ENCODE measurements at regions not wholly inside any gene's neighbourhood (a gene's known extent, or its start where the extent isn't known, plus 50 kb on each side); places are given as distances from the start of the nearest gene placed in this dataset.
"Not testable (repeated sequence)": the region's sequence is repeated elsewhere in the genome, so short reads cannot be mapped to it uniquely, and the experiment has no call there.

DNA sequence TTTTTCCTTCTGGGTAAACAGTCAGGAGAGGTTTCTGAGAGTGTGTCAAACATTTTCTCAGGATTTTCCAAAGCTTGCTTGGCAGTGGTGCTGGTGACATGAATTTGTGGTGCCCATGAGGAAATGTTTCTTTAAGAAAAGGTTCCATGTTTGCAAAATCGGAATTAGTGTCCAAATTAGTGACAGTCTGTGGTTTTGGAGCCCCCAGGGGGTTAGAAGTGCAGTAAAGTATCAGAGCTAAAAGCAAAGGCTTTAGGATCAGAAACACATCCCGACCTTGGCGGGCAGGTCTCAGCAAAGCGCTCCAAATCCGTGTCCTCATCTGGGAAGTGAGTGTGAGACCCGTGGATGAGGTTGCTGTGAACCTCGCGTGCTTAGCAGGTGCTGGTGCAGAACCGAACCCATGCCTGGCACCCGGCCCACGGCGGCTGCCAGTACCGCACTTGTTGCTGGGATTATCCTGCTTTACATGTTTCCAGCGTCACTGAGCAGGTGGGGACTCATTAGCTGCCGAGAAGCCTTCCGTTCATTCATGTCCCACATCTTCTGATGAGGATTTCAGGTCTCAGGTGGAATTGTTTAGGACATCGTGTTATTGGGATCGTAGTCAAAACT lies 70.8 kb upstream of the COL5A1 start:
- Mint-ChIP-seq H3K4me1 (peaks cover 13% of the 10 kb centered on the region), H3K27me3 (peaks cover 1% of the 10 kb centered on the region), H3K27ac (no peak overlapping the region), H3K4me3 (no peak overlapping the region), H3K36me3 (ENCODE audit: low read depth) (no peaks in the 10 kb centered on the region), H3K9me3 (no peaks in the 10 kb centered on the region)
- ChIA-PET CTCF (no interaction called here), POLR2A (no interaction called here)
- no peak for DNase-seq
- intact Hi-C loops (cut with micrococcal nuclease): no loop called here
- TF ChIP-seq CTCF (IDR thresholded peaks at IDR 0.05): no peak
- no peak for ATAC-seq (ENCODE audit: low read depth)

DNA sequence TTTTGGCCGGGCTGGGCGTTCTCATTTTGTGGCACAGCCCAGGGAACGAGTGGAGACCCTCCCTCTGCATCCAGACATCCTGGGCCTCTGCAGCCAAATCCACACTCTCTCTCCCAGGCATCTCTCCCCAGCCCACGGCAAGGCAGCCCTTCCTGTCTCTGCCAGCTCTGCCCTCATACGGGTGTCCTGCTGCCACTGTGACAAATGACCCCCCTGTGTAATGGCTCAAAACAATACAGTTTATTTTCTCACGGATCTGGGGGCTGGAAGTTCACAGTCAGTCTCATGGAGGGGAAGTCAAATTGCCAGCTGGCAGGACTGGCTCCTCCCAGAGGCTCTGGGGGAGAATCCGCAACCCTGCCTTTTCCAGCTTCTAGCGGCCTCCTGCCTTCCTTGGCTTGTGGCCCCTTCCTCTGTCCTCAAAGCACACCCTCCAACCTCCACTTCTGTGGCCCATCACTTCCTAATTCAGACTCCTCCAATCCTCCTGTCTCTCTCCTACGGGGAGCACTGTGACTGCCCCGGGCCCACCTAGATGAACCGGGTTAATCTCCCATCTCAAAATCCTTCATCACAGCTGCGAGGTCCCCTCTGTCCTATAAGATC lies 70.2 kb upstream of the COL5A1 start:
- Mint-ChIP-seq H3K36me3 (ENCODE audit: low read depth) (no peaks in the 10 kb centered on the region), H3K27ac (no peak overlapping the region), H3K4me3 (no peak overlapping the region), H3K9me3 (no peaks in the 10 kb centered on the region), H3K4me1 (peaks cover 13% of the 10 kb centered on the region), H3K27me3 (peaks cover 3% of the 10 kb centered on the region)
- ChIA-PET CTCF (no interaction called here), POLR2A (no interaction called here)
- TF ChIP-seq CTCF (IDR thresholded peaks at IDR 0.05): no peak
- DNase-seq (no peak), ATAC-seq (ENCODE audit: low read depth) (no peak)
- intact Hi-C loops (cut with micrococcal nuclease): no loop called here

DNA sequence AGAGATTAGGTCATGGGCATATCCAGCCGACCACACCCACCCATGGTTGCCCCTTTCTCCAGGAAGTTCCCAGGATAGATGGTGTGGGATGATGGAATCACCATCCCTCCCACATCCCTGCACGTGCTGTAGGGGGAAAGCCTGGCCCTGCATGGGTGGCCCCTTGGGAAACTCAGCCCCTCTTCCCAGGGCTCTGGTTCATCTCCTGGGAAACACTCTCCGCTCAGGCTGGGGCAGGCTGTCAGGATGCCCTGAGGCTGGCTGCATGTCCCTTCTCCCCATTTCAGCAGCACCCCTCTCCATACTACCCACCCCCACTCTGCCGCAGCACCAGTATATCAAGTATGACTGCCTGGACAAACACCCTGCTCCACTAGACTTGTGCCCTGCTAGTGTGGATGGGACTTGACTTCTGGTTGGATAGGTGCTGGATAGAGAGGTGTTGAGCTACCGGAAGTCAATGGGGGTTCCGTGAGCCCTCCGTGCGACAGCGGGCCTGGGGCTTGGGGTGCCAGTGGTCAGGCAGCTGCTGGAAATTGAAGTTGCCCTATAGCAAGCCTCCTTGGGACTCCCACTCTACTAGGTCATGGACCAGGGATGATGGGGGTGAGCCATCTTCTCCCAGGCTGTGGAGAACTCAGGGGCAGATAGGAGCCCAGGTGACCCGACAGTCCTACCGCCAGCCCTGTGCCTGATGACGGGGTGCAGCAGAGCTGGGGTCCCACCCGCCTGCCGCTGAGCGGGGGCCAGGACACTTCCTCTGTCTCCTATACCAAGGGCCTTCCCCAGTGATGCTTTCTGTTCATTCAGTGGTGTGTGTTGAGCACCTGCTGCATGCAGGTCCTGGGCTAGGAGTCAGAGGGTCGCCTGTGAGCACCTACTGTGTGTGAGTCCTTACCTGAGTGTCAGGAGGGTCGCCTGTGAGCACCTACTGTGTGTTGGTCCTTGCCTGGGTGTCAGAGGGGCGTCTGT lies 69.4 kb upstream of the COL5A1 start:
- ATAC-seq (ENCODE audit: low read depth): no peak
- Mint-ChIP-seq H3K27ac (no peak overlapping the region), H3K27me3 (peaks cover 8% of the 10 kb centered on the region), H3K36me3 (ENCODE audit: low read depth) (no peaks in the 10 kb centered on the region), H3K4me3 (no peak overlapping the region), H3K9me3 (no peaks in the 10 kb centered on the region), H3K4me1 (peaks cover 13% of the 10 kb centered on the region)
- ChIA-PET POLR2A (no interaction called here), CTCF (no interaction called here)
- no peak for DNase-seq
- no peak for TF ChIP-seq CTCF (IDR thresholded peaks at IDR 0.05)
- intact Hi-C loops (cut with micrococcal nuclease): no loop called here

DNA sequence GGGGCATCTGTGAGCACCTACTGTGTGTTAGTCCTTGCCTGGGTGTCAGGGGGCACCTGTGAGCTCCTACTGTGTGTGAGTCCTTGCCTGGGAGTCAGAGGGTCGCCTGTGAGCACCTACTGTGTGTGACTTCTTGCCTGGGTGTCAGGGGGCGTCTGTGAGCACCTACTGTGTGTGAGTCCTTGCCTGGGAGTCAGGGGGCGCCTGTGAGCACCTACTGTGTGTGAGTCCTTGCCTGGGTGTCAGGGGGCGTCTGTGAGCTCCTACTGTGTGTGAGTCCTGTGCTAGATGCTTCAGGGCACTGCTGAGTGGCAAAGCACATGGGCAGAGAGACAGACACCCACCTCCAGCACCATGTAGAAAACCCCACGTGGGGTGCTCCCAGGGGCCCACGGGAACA lies 66.9 kb upstream of the COL5A1 start:
- H3K9me3 Mint-ChIP-seq; H3K4me3 Mint-ChIP-seq; DNase-seq; POLR2A ChIA-PET; CTCF ChIA-PET; H3K27ac Mint-ChIP-seq; H3K36me3 Mint-ChIP-seq (ENCODE audit: low read depth); intact Hi-C loops (cut with micrococcal nuclease); ATAC-seq (ENCODE audit: low read depth): not testable (repeated sequence)
- Mint-ChIP-seq H3K4me1 (peaks cover 13% of the 10 kb centered on the region), H3K27me3 (peaks cover 21% of the 10 kb centered on the region)

GRCh38 chr9:134575103-134575900 lies 66.3 kb upstream of the COL5A1 start:
- no peak for TF ChIP-seq CTCF (IDR thresholded peaks at IDR 0.05)
- ATAC-seq (ENCODE audit: low read depth) (no peak), DNase-seq (no peak)
- Mint-ChIP-seq H3K9me3 (peaks cover under 1% of the 10 kb centered on the region), H3K27ac (no peak overlapping the region), H3K4me3 (no peak overlapping the region), H3K4me1 (peaks cover 9% of the 10 kb centered on the region), H3K36me3 (ENCODE audit: low read depth) (no peaks in the 10 kb centered on the region), H3K27me3 (peaks cover 21% of the 10 kb centered on the region)
- intact Hi-C loops (cut with micrococcal nuclease): no loop called here
- ChIA-PET POLR2A (no interaction called here), CTCF (no interaction called here)

Data from activated B cell treated with CpG ODN at 0.5 μM for 24 hours (primary cell).